ENCODE measurements at regions not wholly inside any gene's neighbourhood (a gene's known extent, or its start where the extent isn't known, plus 50 kb on each side); places are given as distances from the start of the nearest gene placed in this dataset.
A peak's percentile ranks its signal among the peaks of the same experiment; 100 is the strongest.

- DNase-seq: no peak
Measured at GRCh38 chr4:100130964-100131363, 59.3 kb downstream of the DDIT4L start.

- no peak for DNase-seq
Measured at GRCh38 chr4:100130491-100130890, 59.8 kb downstream of the DDIT4L start.

DNA sequence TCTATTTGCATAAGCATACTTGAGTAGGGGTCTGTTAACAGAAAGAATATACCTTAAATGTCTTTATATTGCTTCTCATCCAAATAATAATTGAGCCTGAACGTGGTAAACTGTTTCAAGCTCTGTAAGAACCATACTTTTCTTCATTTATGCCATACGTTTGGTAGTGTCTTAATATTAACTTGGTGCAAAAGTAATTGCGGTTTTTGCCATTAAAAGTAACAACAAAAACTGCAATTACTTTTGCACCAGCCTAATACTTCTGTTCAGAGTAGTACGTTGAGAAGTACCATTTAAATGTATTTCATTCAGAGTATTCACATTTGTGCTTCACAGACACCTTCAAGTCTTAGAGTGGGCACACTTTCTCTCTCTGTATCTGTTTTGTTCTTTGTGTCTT lies 60.5 kb downstream of the DDIT4L start:
- DNase-seq: no peak

GRCh38 chr4:100128338-100128737 lies 61.9 kb downstream of the DDIT4L start:
- DNase-seq: no peak

- no peak for DNase-seq
Measured at GRCh38 chr4:100124715-100125114, 65.6 kb downstream of the DDIT4L start.

GRCh38 chr4:100118181-100118580 lies 72.1 kb downstream of the DDIT4L start:
- no peak for DNase-seq

GRCh38 chr4:100117750-100118149 lies 72.5 kb downstream of the DDIT4L start:
- no peak for DNase-seq

GRCh38 chr4:100114909-100115308 lies 75.4 kb downstream of the DDIT4L start:
- no peak for DNase-seq

DNA sequence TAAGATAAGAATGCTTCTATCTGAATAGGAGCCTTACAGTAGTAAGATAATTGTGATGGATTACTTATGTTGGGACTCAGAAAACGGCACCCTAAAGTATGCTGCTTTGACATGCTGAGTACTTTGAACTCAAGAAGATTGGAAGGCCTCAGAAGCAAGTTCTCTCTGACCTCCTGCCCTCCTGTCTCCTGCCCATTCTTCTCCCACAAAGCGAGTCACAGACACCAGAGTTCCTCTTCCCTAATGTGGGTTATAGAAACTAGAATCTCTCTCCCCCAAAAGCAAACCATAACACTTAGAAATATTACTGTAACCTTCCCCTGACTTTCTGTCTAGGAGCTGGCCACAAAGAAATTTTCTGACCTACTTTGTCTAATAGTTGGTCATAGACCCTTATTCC lies 76.5 kb downstream of the DDIT4L start:
- DNase-seq: no peak

- DNase-seq: no peak
Measured at GRCh38 chr4:100113096-100113495, 77.2 kb downstream of the DDIT4L start.

- no peak for DNase-seq
Measured at GRCh38 chr4:100109921-100110320, 80.3 kb downstream of the DDIT4L start.

- no peak for DNase-seq
Measured at GRCh38 chr4:100108869-100109268, 81.4 kb downstream of the DDIT4L start.

- DNase-seq: no peak
Measured at GRCh38 chr4:100106982-100107381, 83.3 kb downstream of the DDIT4L start.

DNA sequence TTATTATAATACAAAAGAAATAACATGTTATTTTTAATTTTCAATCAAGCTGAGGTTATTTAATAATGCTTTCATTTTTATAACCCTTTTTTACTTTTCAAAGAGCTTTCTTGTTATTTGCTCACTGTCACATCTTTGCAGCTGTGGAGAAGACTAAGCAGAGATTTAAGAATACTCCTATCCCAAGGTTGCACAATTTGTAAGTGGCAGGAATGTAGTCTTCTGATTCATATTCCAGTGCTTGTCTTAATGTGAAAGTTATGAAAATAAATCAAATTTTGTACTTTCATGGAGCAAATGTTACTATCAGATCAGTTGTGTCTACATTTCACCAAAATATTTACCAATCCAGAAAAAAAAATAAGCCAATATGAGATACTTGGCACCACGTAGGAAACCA lies 86.6 kb downstream of the DDIT4L start:
- no peak for DNase-seq

- DNase-seq: no peak
Measured at GRCh38 chr4:100100985-100101384, 89.3 kb downstream of the DDIT4L start.

DNA sequence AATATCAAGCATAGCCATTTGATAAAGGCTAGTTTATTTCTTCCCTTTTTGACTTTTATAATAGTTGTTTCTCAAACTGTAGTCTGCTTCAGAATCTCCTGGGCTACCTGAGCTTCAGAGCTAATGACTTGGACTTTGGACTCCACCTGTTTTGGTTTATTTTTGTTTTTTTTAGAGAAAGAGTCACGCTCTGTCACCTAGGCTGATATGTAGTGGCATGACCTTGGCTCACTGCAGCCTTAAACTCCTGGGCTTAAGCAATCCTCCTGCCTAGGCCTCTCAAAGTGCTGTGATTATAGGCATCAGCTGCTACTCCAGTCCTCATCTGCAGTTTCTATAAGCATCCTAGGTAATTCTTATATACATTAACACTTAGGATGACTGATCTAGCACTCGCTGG lies 90.5 kb downstream of the DDIT4L start:
- DNase-seq: no peak

DNA sequence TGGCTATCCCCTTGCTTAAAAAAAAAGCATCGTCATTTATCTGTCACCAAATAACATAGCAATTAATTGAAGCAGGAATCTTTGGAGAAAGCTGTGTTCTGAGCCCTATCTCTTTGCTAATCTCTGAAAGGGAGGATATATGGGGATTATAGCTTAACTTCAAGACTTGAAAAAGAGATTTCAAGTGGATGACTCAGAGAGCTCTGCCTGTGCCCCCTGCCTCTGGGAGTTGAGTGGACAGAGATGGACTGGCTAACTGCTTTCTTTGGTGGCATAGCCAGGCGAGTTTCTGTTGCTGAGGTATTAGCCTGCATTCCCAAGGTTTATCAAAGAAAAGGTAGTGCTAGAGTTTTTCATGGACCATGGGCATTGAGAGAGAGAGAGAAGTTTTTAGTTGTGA lies 91.6 kb downstream of the DDIT4L start:
- no peak for DNase-seq

GRCh38 chr4:100098011-100098545 lies 92.2 kb downstream of the DDIT4L start:
- no peak for DNase-seq

DNA sequence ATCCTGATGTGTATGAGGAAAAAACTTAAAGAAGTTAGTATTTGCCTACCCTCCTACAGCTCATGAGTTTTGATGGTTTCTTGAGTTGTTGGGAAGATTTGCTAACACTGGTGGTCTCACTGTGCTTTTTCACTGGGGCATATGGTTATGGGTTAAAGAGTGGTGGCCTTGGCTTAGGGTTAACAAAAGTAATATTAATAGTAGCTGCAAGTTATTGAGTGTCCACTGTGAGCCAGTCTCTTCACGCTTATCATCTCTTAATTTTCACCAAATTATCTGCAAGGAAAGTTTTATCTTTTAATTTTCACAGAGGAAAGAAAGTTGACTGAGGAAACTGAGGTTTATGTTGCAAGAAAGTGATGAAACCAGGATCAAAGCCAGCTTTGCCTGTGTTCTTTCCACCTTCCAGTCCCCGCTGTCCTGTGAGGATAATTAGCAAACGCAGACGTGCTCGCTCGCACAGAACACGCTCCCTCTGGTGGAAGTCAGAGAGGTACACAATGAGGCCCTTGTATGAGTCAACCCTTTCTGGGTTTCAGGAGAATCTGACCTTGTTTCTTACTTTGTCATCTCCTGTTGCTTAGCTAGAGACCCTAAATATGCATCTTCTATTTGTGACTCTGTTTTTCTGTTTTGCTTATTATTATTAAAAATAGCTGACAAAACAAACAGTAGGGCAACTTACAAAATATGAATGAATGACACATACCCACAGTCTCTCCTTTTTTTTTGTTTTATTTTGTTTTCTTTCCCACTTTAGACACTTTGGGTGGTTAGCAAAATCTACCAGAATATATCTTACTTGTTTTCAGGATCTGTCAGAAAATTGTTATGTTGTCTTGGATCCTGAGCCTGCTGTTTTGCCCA lies 94.3 kb downstream of the DDIT4L start:
- no peak for DNase-seq

- peak; percentile 44 for DNase-seq
Measured at GRCh38 chr4:100093091-100093866, 97.0 kb downstream of the DDIT4L start.

- no peak for DNase-seq
Measured at GRCh38 chr4:100087743-100088142, 102.5 kb downstream of the DDIT4L start.

DNA sequence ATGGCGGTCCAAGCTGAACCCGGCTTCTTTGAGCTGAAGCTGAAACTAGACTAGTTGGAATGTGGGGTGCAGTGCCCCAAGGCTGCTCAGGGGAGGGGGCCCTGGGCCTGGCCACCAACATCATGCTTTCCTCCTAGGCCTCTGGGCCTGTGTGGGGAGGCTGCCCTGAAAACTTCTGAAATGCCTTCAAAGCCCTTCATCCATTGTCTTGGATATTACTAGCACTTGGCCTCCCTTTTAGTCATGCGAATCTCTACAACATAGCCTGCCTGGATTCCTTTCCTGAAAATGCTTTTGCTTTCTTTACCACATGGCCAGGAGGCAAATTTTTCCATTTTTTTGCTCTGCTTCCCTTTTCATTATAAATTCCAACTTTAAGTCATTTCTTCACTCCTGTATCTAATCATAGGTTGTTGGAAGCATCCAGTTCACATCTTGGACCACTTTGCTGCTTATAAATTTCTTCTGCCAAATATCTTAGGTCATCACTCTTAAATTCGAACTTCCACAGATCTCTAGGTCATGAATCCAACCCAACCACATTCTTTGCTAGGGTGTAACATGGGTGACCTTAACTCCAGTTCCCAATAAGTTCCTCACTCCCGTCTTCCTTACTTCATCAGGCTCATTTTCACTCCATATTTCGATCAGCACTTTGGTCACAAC lies 103.4 kb downstream of the DDIT4L start:
- no peak for DNase-seq

DNA sequence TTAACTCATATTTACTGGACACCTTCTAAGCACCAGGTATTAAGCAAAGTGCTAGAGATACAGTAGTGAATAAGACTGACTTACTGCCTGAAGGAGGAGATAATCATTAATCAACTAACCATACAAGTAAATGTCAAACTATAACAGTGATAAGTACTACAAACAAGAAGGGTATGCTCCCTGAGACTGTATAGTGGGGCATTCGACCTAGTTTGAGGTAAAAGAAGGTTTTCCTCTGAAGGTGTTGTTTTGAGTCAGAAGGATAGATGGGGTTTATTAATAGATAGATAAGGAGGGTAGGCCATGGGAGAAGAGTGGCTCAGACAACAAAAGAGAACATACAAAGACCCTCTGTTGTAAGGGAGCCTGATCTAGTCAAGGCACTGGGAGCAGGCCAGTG lies 105.4 kb downstream of the DDIT4L start:
- DNase-seq: no peak
